ENCODE measurements at regions not wholly inside any gene's neighbourhood (a gene's known extent, or its start where the extent isn't known, plus 50 kb on each side); places are given as distances from the start of the nearest gene placed in this dataset.

DNA sequence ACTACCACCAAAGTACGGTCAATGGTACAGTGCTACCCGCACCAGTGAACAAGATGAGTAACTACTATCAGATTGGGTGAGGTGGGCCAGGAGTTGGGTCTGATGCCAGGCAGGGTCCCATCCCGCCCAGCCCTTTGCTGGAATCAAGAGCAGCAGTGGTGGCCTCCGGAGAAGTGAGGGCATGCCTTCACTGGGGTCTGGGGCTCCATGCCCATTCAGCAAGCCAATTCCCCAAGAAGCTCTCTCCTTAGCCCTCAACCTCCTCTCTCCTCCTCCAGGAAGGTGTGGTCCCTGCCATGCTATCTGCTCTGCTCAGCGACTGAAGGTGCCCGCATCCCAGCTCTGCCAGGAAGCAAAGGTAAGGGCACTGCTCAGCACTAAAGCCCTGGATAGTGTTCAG lies 62.7 kb upstream of the CPLX2 start:
- no peak for DNase-seq

DNA sequence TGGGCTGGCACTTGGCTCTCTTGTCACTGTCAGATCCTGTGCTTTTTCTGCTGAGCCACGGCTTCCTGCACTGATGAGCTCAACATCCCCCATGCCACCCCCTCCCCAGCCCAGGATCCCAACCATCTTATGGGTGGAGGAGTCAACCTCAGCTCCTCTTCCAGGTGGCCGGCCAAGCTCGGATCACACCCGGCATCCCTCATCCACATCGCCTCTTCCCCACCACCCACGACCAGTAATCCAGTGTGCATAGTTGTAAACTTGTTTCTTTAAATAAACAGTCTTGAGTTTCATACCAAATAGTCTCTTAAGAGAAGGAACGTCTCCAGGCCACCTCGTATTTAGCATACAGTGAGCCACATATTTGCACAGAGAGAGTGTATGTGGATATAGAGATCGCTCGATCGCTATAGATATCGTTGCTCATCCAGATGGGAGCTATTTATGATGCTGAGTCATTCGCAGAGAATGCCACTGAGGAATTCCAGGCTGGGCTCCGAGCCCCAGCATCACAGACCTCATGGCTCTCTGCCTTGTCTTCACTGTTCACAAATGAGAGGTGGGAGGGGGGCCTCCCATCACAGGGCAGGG lies 61.8 kb upstream of the CPLX2 start:
- no peak for DNase-seq

DNA sequence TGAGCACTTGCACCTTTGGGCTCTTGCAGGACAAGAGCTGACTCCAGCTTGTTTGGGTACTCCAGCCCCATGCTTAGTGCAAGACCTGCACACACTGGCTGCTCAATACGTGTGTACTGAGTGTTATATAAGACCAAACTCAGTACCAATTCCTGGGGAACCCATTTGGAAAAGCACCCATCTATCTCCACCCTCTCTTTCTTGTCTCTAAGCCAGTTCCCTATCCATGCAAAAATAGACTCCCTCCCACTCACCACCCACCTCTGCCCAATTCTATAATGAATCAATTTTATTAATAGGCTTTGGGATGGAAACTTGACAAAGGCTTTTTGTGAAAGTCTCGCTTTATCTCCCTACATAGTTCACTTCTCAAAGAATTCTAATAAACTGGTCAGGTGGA lies 60.9 kb upstream of the CPLX2 start:
- DNase-seq: no peak

DNA sequence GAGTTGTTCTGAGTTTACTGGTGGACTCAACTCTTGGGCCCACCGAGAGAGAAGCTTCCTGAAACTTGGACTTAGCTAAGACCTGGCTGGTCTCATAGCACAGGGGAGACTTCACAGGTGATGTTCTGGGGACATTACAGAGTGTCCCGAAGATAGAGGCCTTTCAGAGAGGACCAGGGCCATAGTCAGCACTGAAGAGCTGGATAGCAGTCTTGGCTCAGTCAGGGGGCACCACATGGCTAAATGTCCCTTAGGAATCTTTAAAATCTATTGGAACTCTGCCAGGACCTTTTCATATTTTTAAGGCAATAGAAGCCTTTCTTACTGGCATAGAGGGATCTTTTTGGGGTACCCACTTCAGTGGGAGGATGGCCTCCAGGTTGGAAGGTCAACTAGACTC lies 59.8 kb upstream of the CPLX2 start:
- no peak for DNase-seq

DNA sequence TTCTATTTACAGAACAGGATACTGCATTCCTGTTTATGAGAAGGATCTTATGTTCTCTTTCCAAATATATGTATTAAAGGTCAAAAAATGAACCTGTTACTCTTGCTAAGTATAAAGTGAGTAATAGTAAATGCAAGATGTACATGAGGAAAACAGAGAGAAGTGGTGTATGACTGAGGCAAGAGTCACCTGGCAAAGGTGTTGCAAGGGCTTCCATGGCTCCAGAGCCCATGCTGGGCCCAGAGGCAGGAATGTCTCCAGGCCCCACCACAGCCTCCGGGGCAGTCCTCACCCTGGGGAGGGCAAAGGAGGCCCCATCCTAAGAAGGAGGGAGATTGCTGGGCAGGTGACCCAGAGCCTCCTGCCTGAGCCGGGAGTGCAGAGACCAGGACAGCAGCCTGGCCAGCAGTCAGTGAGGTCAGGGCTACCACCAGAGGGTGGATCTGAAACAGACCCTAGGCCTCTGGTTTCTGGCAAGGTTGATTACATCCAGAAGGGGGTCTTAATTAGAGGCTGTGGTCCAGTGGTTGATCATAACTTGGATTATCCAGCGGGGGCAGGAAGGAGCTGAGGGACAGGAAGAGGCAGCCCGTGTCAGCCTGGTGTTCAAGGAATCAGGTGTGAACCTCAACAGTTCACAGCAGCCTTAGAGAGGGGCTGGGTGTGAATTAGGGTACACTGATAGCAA lies 57.3 kb upstream of the CPLX2 start:
- no peak for DNase-seq

DNA sequence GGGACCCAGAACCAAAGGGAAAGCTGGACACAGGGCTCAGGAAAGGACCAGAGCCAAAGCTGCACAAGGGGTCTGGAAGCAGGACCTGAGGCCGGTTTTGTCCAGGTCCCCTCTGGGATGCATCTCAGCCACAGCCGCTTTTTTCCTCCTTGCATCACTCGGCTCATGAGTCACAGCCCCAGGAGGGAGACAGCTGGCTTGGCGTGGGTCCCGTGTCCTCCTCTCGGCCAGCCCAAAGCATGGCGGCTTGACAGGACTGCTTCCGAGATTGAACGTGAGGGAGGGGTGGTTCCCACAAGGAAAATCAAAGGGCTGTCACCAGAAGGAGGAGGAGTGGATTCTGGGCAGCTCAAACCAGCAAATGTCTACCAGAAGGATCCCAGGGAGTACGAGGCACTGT lies 56.7 kb upstream of the CPLX2 start:
- no peak for DNase-seq

DNA sequence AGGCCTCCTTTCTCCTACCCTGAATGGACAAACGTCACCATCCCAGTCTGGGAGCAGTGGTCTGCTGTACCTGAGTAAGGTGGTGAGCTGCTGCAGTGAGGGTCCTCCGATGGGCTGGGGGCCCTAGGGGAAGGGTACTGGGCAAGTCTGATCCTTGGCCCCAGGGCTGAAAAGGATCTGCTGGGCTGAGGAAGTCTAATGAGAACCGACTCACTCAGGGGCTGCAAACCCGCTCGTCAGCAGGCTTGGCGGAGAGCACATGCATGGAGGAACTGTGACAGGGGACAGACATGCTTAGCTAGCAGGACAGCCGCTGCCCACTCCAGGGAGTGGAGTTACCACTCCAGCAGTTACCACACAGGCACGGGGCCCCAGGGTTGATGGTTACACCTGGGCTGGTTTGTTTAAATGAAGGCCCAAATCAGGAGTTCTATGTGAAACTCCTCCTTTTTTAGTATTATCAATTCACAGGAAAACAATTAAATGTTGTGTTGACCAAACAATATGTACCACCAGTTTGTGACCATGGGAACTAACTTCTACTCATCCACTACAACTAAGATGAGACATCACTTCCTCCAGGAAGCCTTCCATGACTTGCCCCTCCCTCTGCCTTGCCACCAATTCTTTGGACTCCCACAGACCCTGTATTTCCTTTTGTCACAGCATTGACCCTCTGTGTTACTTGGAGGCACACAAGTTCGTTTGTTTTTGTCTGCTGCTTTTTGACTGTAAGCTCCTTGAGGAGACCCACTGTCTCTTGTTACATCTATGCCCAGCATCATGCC lies 56.1 kb upstream of the CPLX2 start:
- no peak for DNase-seq

DNA sequence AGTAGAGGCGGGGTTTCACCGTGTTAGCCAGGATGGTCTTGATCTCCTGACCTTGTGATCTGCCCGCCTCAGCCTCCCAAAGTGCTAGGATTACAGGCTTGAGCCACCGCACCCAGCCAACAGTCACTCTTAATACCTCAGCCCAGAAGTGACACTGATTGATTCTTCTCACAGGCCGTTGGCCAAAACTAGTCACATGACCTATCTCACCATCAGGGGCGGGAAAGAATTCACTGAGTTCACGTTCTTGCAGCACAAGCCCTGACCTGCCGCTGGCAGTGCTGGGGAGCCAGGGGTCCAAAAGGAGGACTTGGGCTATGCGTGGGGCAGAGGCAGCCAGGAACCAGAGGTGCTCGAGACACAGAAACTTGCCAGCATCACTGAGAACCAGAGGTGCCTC lies 55.0 kb upstream of the CPLX2 start:
- DNase-seq: no peak

DNA sequence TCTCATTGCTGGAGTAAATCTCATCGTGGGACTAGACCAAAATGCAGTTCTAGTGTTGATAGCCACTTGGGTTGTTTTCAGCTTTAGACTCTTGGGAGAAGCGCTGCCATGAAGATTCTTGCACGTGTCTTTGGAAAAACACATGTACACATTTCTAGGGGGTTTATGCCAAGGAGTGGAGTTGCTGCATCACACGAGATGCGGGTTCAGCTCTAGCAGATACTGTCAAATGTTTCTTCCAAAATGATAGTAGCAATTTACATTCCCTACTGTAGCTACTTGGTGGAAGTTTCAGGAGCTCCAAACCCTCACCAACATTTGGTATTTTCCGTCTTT lies 52.3 kb upstream of the CPLX2 start:
- no peak for DNase-seq

DNA sequence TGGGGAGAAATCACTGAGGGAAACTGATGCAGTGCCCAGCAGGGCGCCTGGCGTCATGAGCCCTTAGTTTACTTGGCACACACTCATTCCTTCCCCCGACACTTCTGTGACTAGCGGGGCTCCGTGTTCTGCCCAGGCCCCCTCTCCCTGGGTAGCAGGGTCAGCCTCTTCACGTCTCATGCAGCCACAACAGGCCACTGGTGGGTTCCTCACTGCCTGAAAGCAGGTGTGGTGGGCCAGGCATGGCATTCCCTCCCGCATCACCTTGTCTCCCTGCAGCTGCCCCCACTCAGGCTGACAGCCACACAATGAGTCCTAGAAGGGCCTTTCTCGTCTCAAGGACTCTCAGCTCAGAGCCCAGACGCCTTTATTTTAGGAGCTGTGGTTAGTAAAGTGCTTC lies 51.1 kb upstream of the CPLX2 start:
- no peak for DNase-seq
